ENCODE measurements at regions not wholly inside any gene's neighbourhood (a gene's known extent, or its start where the extent isn't known, plus 50 kb on each side); places are given as distances from the start of the nearest gene placed in this dataset.
"Not testable (repeated sequence)": the region's sequence is repeated elsewhere in the genome, so short reads cannot be mapped to it uniquely, and the experiment has no call there.

- H3T11ph ChIP-seq (ENCODE audit: low read length): no peak overlapping the region
- Mint-ChIP-seq H3K4me1 (no peaks in the 10 kb centered on the region), H3K27me3 (ENCODE audit: low read depth) (peaks cover 2% of the 10 kb centered on the region; the same call in 1 of the 2 replicates), H3K4me3 (no peak overlapping the region), H3K27ac (no peak overlapping the region), H3K9me3 (peaks cover 21 to 27% of the 10 kb centered on the region in 2 experiments), H3K36me3 (ENCODE audit: insufficient read depth in 1 of 3, low read depth in 3 of 3) (peaks cover 5 to 20% (median 12%) of the 10 kb centered on the region in 3 experiments)
- no peak overlapping the region for H3K18ac ChIP-seq (ENCODE audit: insufficient read length, low read depth, low read length)
- H2BK120ac ChIP-seq (ENCODE audit: low read depth, low read length, poor library complexity, severe bottlenecking): no peak overlapping the region
- no peak overlapping the region for H2AK5ac ChIP-seq (ENCODE audit: insufficient read length, low read length)
- no peak overlapping the region for H3K14ac ChIP-seq (ENCODE audit: insufficient read depth, low read length)
- no peak overlapping the region for H4K91ac ChIP-seq (ENCODE audit: insufficient read length, low read depth, low read length)
- no peak overlapping the region for H3K27ac ChIP-seq (ENCODE audit: insufficient read length, low read depth, low read length)
- H2BK5ac ChIP-seq (ENCODE audit: insufficient read length, low read length): no peak overlapping the region
- no peak overlapping the region for H2AFZ ChIP-seq (ENCODE audit: low read length)
- H3K4ac ChIP-seq (ENCODE audit: low read depth, low read length): no peak overlapping the region
- no peak overlapping the region for H2BK15ac ChIP-seq (ENCODE audit: low read depth, low read length)
- no peaks in the 10 kb centered on the region for H3K23me2 ChIP-seq (ENCODE audit: insufficient read length, low read depth, low read length, poor library complexity, severe bottlenecking)
- peaks cover 6% of the 10 kb centered on the region for H3K9me3 ChIP-seq (ENCODE audit: control insufficient read depth, low read depth, low read length)
- no CpG with 5 or more reads among the region's 1 CpG for WGBS (ENCODE audit: extremely low coverage, insufficient read length, low lambda C conversion rate)
- DNase-seq: no peak
- no peak overlapping the region for H2BK12ac ChIP-seq (ENCODE audit: insufficient read length, low read depth, low read length)
- H3K56ac ChIP-seq (ENCODE audit: insufficient read length, low read depth, low read length): no peak overlapping the region
- H3K27me3 ChIP-seq (ENCODE audit: insufficient read depth, low read length): no peaks in the 10 kb centered on the region
- no peak for TF ChIP-seq CTCF (conservative IDR thresholded peaks at IDR 0.05)
- H3K4me2 ChIP-seq (ENCODE audit: insufficient read depth, insufficient read length, low read length): no peak overlapping the region
- no peak overlapping the region for H3K23ac ChIP-seq (ENCODE audit: insufficient read length, low read depth, low read length)
- no peaks in the 10 kb centered on the region for H3K79me1 ChIP-seq (ENCODE audit: insufficient read depth, low read depth, low read length, poor library complexity, severe bottlenecking)
- H4K5ac ChIP-seq (ENCODE audit: insufficient read length, low read depth, low read length): no peak overlapping the region
- H3K9ac ChIP-seq (ENCODE audit: extremely low read depth, insufficient read length, low read length): no peak overlapping the region
- no peaks in the 10 kb centered on the region for H4K20me1 ChIP-seq (ENCODE audit: control insufficient read depth, insufficient read depth, insufficient read length)
- no peak overlapping the region for H2BK20ac ChIP-seq (ENCODE audit: low read depth, low read length, poor library complexity, severe bottlenecking)
- no peaks in the 10 kb centered on the region for H3K79me2 ChIP-seq (ENCODE audit: insufficient read depth, low read length)
- H3K4me1 ChIP-seq (ENCODE audit: insufficient read depth, low read length): no peaks in the 10 kb centered on the region
- H4K8ac ChIP-seq (replicated peaks; ENCODE audit: insufficient read length, low read depth, low read length): no peak overlapping the region
These were observed 686.7 kb downstream of the NYAP2 start for GRCh38 chr2:226086190-226086589.

- H3K79me1 ChIP-seq (ENCODE audit: insufficient read depth, low read depth, low read length, poor library complexity, severe bottlenecking); H2BK120ac ChIP-seq (ENCODE audit: low read depth, low read length, poor library complexity, severe bottlenecking); H4K20me1 ChIP-seq (ENCODE audit: control insufficient read depth, insufficient read depth, insufficient read length); H3K18ac ChIP-seq (ENCODE audit: insufficient read length, low read depth, low read length); H3K4me3 Mint-ChIP-seq; H3K56ac ChIP-seq (ENCODE audit: insufficient read length, low read depth, low read length); H3K27ac ChIP-seq (ENCODE audit: insufficient read length, low read depth, low read length); H3K9ac ChIP-seq (ENCODE audit: extremely low read depth, insufficient read length, low read length); H4K5ac ChIP-seq (ENCODE audit: insufficient read length, low read depth, low read length); H3K4me1 Mint-ChIP-seq; H2BK20ac ChIP-seq (ENCODE audit: low read depth, low read length, poor library complexity, severe bottlenecking); H3K4me2 ChIP-seq (ENCODE audit: insufficient read depth, insufficient read length, low read length); H2BK5ac ChIP-seq (ENCODE audit: insufficient read length, low read length); H3K4ac ChIP-seq (ENCODE audit: low read depth, low read length); H4K8ac ChIP-seq (replicated peaks; ENCODE audit: insufficient read length, low read depth, low read length); H3K23me2 ChIP-seq (ENCODE audit: insufficient read length, low read depth, low read length, poor library complexity, severe bottlenecking); H3K23ac ChIP-seq (ENCODE audit: insufficient read length, low read depth, low read length); H2BK15ac ChIP-seq (ENCODE audit: low read depth, low read length); H3K79me2 ChIP-seq (ENCODE audit: insufficient read depth, low read length); H2BK12ac ChIP-seq (ENCODE audit: insufficient read length, low read depth, low read length); H3K27me3 ChIP-seq (ENCODE audit: insufficient read depth, low read length); H3K4me1 ChIP-seq (ENCODE audit: insufficient read depth, low read length); H4K91ac ChIP-seq (ENCODE audit: insufficient read length, low read depth, low read length); DNase-seq; H2AK5ac ChIP-seq (ENCODE audit: insufficient read length, low read length); H3K27me3 Mint-ChIP-seq (ENCODE audit: low read depth); H3K14ac ChIP-seq (ENCODE audit: insufficient read depth, low read length); H3T11ph ChIP-seq (ENCODE audit: low read length); H3K9me3 ChIP-seq (ENCODE audit: control insufficient read depth, low read depth, low read length); H3K27ac Mint-ChIP-seq; H2AFZ ChIP-seq (ENCODE audit: low read length): not testable (repeated sequence)
- H3K9me3 Mint-ChIP-seq: peaks cover 21 to 27% of the 10 kb centered on the region in 2 experiments
- H3K36me3 Mint-ChIP-seq (ENCODE audit: insufficient read depth in 1 of 3, low read depth in 3 of 3): peaks cover 5 to 20% (median 12%) of the 10 kb centered on the region in 3 experiments
These were observed 685.9 kb downstream of the NYAP2 start for GRCh38 chr2:226085425-226085824.

All from H9 (cell line).